Fibroblast of peridontal ligament (primary cell): ENCODE measurements at regions not wholly inside any gene's neighbourhood (a gene's known extent, or its start where the extent isn't known, plus 50 kb on each side); places are given as distances from the start of the nearest gene placed in this dataset.

Experiments used
- DNase-seq: peaks from one replicate; pipeline ENCODE4 v3.0.0-alpha.2; 2010; ENCODE audit errors: extremely low read depth

DNA sequence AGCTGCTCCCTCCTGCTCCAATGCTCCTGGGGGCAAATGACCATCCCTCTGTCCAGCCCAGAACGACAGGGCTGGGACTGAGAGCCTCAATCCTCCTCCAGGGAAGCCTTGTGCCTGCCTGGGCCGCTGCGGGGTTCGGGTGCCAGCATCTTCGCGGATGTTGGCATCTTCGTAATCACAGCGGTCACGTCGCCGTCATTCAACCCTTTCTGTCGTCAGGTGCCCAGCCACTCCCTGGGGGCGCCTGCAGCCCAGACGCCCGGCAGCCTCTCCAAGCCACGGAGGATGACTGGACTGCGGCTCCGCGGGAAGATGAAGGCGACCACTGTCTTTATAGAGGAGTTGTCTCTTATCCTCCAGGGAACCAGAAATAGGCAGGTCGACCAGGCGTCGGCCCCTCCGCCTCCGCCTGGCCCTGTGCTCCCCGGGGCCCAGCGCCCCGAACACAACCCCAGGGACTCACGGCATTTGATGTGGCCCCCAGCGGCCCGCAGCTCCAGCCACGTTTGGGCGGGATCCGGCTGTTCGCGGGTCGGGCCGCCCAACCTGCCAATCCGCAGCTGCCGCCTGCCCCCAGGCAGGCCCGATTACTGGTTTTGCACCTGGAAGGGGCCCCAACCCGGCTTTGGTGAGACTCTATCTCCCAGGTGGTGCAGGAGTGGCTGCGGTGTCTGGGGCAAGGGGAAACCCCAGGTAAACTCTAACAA, 113.9 kb downstream of the THNSL2 start:
- DNase-seq, result no peak

DNA sequence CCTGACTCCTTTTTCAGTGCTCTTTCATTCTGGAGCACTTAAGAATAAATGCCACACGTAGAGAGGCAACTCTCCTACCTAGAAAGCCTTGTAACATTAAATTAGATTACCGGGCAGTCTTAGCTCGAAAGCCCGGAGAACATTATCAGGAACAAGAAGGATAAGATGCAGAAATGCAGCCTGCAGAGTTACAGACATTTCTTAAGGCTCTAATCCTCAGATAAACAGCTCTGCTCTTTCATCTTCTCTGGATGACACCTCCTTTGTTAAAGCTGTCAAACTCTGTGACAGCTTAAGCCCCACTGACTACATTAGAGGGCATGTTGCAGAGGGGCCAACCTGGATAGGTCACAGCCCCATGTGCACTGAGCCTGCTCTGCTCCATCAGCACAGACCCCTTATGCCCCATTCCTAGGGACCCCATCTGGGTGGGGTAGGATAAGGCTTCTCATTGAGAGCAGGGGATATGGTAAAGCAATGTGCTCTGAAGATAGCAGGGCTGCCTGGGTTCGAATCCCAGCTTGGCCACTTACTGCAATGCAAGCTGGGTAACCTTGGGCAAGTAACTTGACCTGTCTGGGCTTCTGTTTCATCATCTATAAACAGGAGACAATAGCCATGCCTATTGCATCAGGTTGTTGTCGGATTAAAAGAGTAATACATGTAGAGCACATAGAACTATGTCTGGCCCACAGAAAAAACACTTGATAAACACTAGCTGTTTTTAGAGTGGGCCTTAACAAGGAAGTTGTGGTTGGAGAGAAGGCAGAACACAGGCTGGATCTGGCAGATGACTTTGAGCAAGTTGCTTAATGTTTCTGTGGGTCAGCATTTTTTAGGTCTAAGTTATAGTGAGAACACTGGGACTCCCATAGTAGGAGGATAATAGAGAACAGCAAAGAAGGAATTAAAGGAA, 111.4 kb downstream of the THNSL2 start:
- no peak for DNase-seq

- no peak for DNase-seq
Measured at GRCh38 chr2:88269836-88270235, 99.7 kb downstream of the THNSL2 start.

DNA sequence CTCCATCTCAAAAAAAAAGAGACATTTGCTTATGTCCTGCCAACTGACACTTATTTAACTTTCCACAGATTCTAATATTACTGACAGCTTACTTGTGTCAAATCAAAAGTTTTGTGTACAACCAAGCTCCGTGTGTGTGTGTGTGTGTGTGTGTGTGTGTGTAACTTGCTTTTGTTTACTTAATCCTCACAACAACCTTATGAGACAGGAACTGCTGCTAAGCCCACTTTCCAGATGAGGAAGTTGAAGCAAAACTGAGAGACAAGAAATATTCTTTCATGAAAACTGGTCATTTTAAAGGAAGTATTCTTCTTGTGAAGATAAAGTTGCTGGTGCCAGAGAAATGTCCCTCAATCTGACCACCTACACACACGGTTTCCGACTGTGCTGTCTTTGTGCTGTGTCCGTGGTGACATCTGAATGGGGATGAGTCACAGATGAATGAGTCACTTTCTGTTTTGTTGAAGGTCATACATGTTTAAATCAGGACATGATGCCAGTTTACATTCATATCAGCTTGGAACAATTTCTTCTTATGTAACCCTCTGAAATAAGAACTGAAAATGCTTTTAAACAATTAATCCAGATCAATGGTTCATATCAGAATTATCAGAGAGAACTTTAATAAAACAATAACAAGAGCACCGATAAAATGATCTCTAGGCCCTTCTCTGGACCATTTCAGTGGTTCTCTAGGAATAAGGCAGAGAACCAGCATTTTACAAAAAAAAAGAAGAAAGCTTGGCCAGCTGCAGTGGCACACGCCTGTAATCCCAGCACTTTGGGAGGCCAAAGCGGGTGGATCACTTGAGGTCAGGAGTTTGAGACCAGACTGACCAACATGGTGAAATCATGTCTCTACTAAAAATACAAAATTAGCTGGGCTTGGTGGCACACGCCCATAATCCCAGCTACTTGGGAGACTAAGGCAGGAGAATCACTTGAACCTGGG, 95.5 kb downstream of the THNSL2 start:
- DNase-seq, result peak; percentile 1

DNA sequence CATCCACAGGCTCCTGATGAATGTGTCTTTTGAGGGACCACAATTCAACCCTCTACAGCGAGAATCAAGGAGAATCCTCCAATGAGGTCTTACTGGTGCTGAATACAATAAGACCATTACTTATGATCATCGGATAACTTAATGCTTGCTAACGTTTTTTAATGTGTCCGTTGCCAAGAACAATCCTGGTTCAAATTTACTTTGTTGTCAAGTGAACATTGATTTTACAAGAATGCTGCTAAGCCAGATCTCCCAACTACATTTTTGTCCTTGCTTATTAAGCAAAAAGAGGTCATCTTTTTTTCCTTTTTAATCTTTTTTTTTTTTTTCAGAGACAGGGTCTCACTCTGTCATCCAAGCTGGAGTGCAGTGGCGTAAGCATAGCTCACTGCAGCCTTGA, 93.7 kb downstream of the THNSL2 start:
- no peak for DNase-seq

GRCh38 chr2:88261725-88262124, 91.6 kb downstream of the THNSL2 start:
- DNase-seq, result no peak

DNA sequence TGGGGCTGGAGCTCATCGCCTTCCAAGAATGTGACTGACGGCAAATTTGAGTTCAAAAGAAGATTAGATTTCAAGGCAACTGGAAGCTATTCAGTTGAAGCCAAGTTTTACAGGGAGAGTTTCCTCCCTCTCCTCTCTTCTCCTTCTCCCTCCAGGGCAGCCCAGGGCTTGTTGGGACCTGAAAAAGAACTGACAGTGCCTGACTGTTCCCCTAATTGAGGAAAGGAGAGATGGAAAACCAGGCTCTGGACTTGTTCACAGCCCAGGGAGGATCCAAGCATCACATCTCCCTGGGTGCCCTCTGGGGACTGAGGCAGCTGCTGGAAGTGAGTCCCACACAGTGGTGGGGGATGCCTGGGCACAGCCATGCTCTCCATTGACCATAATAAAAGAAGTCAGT, 88.1 kb downstream of the THNSL2 start:
- no peak for DNase-seq

GRCh38 chr2:88254437-88255091, 84.4 kb downstream of the THNSL2 start:
- no peak for DNase-seq

DNA sequence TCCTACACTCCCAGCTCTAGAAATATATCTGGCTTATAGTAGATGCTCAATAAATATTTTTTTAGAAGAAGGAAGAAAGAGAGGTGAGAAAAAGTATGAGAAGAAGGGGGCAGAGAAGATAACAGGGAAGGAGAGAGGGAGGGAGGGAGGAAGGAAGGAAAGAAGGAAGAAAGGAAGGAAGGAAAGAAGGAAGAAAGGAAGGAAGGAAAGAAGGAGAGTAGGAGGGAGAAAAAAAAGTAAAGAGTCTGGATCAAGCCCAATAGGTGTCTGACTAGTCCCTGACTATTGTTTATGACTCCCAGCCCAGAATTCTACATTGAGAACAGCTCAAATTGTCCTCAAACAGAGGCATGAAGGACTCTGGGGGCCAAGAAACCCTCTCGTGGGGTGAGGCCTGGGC, 83.9 kb downstream of the THNSL2 start:
- no peak for DNase-seq

DNA sequence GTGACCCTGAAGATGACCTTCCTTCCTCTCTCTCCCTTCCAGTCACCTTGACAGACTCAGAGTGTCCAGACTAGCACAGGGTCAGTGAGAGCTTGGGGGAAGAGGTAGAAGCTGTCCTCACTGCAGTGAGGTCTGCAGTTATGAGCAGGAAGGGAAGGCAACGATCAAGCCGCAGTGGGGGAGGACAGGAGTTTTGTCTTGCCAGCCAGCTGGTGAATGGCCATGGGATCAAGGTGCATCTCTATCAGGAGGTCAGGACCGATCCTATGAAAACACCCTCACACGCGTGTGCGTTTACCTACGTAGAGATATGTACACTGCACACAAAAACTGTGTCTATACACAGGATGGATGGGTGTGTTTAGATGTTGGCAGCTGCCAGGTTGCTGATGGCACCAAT, 83.2 kb downstream of the THNSL2 start:
- DNase-seq, result no peak

GRCh38 chr2:88252646-88253045, 82.5 kb downstream of the THNSL2 start:
- DNase-seq, result no peak

GRCh38 chr2:88252111-88252510, 82.0 kb downstream of the THNSL2 start:
- no peak for DNase-seq

DNA sequence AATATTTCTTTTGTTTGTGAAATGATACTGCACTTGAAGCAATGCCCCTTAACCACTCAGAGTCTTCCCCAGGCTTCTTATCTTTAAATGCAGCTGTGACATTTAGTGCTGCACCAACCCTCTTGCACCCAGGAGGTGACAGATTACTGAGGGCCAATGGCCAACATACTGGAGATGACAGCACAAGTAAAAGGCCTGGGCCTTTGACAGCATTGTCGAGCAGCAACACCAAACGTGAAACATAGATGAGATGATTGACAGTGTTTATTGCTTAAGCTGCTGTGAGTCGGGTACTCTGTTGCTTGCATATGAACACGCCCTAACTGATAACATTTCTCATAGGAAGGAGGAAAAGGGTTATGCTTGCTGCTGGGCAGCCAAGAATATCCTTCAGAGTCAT, 80.3 kb downstream of the THNSL2 start:
- no peak for DNase-seq

DNA sequence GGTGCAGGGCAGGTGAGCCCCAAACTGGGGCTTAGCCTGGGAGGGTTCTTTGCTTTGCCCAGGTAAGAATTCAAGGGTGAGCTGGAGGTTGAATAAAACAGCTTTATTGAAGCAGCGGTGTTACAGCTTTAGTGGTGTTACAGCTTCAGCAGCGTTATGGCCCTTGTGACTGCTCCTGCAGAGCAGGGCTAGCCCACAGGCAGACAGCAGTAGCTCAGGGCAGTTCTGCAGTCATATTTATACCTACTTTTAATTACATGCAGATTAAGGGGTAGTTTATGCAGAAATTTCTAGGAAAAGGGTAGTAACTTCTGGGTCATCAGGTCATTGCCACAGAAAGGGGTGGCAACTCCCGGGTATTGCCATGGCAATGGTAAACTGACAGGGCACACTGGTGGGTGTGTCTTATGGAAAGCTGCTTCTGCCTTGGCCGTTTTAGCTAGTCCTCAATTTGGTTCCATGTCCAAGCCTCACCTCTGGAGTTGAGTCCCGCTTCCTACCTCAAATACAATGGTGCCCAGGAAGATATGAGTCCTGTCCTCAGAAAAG, 78.2 kb downstream of the THNSL2 start:
- no peak for DNase-seq

GRCh38 chr2:88247531-88247930, 77.4 kb downstream of the THNSL2 start:
- no peak for DNase-seq

DNA sequence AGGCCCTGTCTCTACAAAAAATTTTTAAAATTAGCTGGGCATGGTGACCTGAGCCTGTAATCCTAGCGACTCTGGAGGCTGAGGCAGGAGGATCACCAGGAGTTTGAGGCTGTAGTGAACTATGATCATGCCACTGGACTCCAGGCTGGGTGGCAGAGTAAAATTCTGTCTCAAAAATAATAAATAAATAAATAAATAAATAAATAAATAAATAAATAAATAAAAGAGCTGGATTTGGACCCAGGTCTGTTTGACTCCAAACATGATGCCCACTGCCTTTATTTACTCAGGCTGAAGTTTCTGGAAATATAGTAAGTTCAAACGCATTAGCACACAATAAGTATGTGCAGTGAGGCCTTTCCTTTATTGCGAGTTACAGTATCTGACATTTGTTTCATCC, 75.0 kb downstream of the THNSL2 start:
- no peak for DNase-seq

- no peak for DNase-seq
Measured at GRCh38 chr2:88239781-88240180, 69.6 kb downstream of the THNSL2 start.

DNA sequence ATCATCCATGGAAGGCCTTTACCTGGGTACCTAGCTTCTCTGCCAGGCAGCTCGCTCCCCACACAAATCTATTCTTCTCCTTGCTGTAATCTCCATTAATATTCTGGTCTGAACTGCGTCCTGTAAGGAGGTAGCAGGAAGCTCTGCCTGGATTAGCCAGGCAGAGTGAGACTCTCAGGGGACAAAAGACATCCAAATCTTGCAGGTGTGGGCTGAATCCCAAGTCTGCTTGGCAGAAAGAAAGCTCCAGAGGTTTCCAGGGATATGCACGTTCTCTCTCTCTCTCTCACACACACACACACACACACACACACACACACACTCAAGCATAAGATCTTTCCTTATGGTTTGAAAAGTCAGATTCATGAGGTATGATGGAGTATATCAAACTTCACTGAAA, 66.5 kb downstream of the THNSL2 start:
- DNase-seq, result no peak
